GM12892 (cell line): ENCODE measurements at regions not wholly inside any gene's neighbourhood (a gene's known extent, or its start where the extent isn't known, plus 50 kb on each side); places are given as distances from the start of the nearest gene placed in this dataset.

Source experiments
- POLR2A ChIP-seq: IDR thresholded peaks from 2 replicates; pipeline ENCODE4 v1.6.1; 2011; ENCODE audit warnings: low read depth, low read length, control low read depth
- POLR2AphosphoS5 ChIP-seq: IDR thresholded peaks from 2 replicates; pipeline ENCODE4 v1.6.1; 2011; ENCODE audit warnings: low read depth, low read length, control low read depth

DNA sequence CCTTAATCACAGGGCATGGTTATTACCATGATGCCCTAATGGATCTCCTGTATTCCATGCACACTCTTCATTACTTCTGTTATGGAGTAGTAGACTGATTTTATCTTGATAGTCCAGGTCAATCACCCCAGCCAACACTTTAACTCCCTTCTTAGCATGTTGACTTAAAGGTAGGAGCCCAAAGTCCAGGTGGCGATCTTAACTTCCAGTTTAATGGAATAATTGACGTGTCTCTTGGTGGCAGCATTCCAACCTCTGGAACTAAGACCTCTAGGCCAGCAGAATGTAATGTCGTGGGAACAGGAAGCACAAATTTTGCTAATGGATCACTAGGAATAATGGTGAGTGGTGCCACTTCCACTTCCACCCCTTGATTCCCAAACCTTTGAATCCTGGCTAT lies 687.2 kb upstream of the SGO1 start:
- TF ChIP-seq POLR2A, result no peak
- no peak for TF ChIP-seq POLR2AphosphoS5
